ENCODE measurements at regions not wholly inside any gene's neighbourhood (a gene's known extent, or its start where the extent isn't known, plus 50 kb on each side); places are given as distances from the start of the nearest gene placed in this dataset.

DNA sequence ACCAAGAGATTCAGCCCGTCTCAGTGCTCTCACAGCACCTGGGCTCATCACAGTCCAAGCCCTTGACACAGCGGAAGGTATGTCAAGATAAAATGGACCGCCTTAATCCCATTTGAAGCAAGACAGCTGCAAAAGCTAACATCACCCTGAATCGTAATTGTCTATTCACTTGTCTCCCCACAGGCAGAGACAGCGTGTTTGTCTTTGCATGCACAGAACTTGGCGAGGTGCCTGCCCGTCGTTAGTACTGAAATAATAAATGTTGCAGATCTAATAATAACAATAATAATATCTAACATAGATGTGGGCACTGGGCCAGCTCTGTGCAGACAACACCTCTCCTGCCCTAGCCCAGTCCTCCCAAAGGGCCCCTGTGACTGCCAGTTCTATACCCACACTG is 271.7 kb downstream of the NPHP4 start:
- no peak for DNase-seq (ENCODE audit: low read depth)
- H3K4me3 ChIP-seq (ENCODE audit: low read depth, low read length) = no peak overlapping the region
- no peak for TF ChIP-seq CTCF (IDR thresholded peaks at IDR 0.05; ENCODE audit: low read depth, low read length, missing control alignments)

GRCh38 chr1:5720045-5720444 is 272.2 kb downstream of the NPHP4 start:
- DNase-seq (ENCODE audit: low read depth) = no peak
- TF ChIP-seq CTCF (IDR thresholded peaks at IDR 0.05; ENCODE audit: low read depth, low read length, missing control alignments) = no peak
- H3K4me3 ChIP-seq (ENCODE audit: low read depth, low read length) = no peak overlapping the region

DNA sequence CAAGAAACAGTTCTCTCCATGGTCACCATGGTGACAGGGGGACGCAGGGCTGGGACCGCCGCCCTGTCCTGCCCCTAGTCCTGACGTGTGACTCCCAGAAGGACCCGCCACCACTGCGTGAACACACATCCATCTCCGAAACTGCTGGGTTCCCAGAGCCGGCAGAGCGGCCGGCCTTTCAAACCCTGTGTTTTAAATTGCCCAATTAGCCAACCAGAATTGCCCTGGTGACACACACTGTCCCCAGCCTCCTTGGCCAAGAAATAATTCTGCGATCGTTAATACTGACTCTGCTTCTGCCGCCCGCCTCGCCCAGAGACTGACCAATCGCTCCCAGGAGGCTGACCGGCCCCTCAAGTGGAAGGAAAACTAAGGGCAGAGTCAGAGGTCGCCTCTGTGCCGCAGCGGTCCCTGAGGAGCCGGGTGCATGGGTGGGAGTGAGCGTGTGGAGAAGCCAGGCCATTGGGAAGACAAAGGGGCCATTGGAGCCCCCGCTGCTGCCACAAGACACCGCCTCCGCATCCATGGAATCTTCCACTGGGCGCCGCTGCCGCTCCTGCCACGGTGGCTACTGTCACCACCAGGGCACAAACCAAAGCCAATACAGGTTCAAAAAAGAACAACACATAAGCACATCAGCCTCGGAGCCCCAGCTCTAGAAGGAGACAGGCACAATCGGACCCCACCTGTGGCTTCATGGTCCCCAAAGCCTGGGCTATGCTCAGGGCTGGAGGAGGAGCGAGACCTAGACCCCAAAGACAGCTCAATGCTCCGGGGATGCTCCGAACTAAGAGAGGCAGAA is 273.2 kb downstream of the NPHP4 start:
- no peak overlapping the region for H3K4me3 ChIP-seq (ENCODE audit: low read depth, low read length)
- DNase-seq (ENCODE audit: low read depth) = no peak

GRCh38 chr1:5717031-5717682 is 275.1 kb downstream of the NPHP4 start:
- DNase-seq (ENCODE audit: low read depth) = no peak
- TF ChIP-seq CTCF (IDR thresholded peaks at IDR 0.05; ENCODE audit: low read depth, low read length, missing control alignments) = no peak
- no peak overlapping the region for H3K4me3 ChIP-seq (ENCODE audit: low read depth, low read length)

More for the DNA sequence above, 273.2 kb downstream of the NPHP4 start:
- TF ChIP-seq CTCF (IDR thresholded peaks at IDR 0.05; ENCODE audit: low read depth, low read length, missing control alignments) = no peak

DNA sequence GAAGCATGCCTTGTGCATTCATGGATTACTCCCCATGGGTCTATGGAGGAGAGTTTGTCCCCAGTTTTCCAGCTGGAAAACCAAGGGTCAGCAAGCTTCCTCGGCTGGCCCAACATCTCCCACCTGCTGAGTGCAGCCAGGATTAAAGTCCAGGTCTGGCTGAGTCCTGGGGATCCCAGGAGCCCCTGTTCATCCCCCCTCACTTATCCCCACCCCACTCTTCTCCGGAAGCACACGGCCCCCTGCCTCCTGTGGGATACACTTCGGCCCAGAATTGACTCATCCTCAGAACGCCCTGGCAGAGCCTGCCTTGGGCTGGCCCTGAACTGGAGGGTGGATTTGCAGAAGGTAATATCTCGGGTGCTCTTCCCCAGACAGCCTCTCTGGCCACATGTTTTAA is 276.1 kb downstream of the NPHP4 start:
- H3K4me3 ChIP-seq (ENCODE audit: low read depth, low read length) = no peak overlapping the region
- DNase-seq (ENCODE audit: low read depth) = no peak
- no peak for TF ChIP-seq CTCF (IDR thresholded peaks at IDR 0.05; ENCODE audit: low read depth, low read length, missing control alignments)

- no peak for TF ChIP-seq CTCF (IDR thresholded peaks at IDR 0.05; ENCODE audit: low read depth, low read length, missing control alignments)
- no peak overlapping the region for H3K4me3 ChIP-seq (ENCODE audit: low read depth, low read length)
- no peak for DNase-seq (ENCODE audit: low read depth)
Observed at GRCh38 chr1:5713101-5714010, 278.9 kb downstream of the NPHP4 start.

Data from GM12864 (cell line).